HG03520 (cell line): ENCODE measurements at regions not wholly inside any gene's neighbourhood (a gene's known extent, or its start where the extent isn't known, plus 50 kb on each side); places are given as distances from the start of the nearest gene placed in this dataset.

Source experiments
- ATAC-seq: cut with Tn5 transposase; IDR thresholded peaks from one replicate; pipeline ENCODE4 v1.9.1; 2021; ENCODE audit warnings: mild to moderate bottlenecking, moderate library complexity; ENCODE audit not compliant: unreplicated experiment

- no peak for ATAC-seq
Observed at GRCh38 chr10:130804778-130805634, 506.5 kb downstream of the TCERG1L start.

GRCh38 chr10:130805635-130806030, 505.9 kb downstream of the TCERG1L start:
- no peak for ATAC-seq

- no peak for ATAC-seq
Observed at GRCh38 chr10:130806426-130806825, 505.1 kb downstream of the TCERG1L start.

- no peak for ATAC-seq
Observed at GRCh38 chr10:130807096-130807495, 504.4 kb downstream of the TCERG1L start.

- no peak for ATAC-seq
Observed at GRCh38 chr10:130807721-130808120, 503.8 kb downstream of the TCERG1L start.

GRCh38 chr10:130808243-130808642, 503.3 kb downstream of the TCERG1L start:
- no peak for ATAC-seq

- no peak for ATAC-seq
Observed at GRCh38 chr10:130808686-130809085, 502.8 kb downstream of the TCERG1L start.

- no peak for ATAC-seq
Observed at GRCh38 chr10:130809181-130809580, 502.3 kb downstream of the TCERG1L start.

GRCh38 chr10:130809761-130810515, 501.6 kb downstream of the TCERG1L start:
- ATAC-seq = no peak

- ATAC-seq = no peak
Observed at GRCh38 chr10:130810856-130811255, 500.7 kb downstream of the TCERG1L start.

- no peak for ATAC-seq
Observed at GRCh38 chr10:130812381-130813148, 499.0 kb downstream of the TCERG1L start.

- ATAC-seq = no peak
Observed at GRCh38 chr10:130814610-130815009, 496.9 kb downstream of the TCERG1L start.

GRCh38 chr10:130816116-130816901, 495.2 kb downstream of the TCERG1L start:
- no peak for ATAC-seq

- no peak for ATAC-seq
Observed at GRCh38 chr10:130817046-130817624, 494.4 kb downstream of the TCERG1L start.

- ATAC-seq = no peak
Observed at GRCh38 chr10:130817674-130818073, 493.8 kb downstream of the TCERG1L start.

GRCh38 chr10:130820880-130821482, 490.5 kb downstream of the TCERG1L start:
- ATAC-seq = no peak

- ATAC-seq = no peak
Observed at GRCh38 chr10:130824230-130825014, 487.1 kb downstream of the TCERG1L start.

- ATAC-seq = no peak
Observed at GRCh38 chr10:130833596-130833995, 477.9 kb downstream of the TCERG1L start.

GRCh38 chr10:130834170-130834569, 477.4 kb downstream of the TCERG1L start:
- ATAC-seq = no peak
